Activated CD8-positive, alpha-beta memory T cell treated with anti-CD3 and anti-CD28 coated beads for 48 hours (primary cell): ENCODE measurements at regions not wholly inside any gene's neighbourhood (a gene's known extent, or its start where the extent isn't known, plus 50 kb on each side); places are given as distances from the start of the nearest gene placed in this dataset.
"Not testable (repeated sequence)": the region's sequence is repeated elsewhere in the genome, so short reads cannot be mapped to it uniquely, and the experiment has no call there.

Source experiments
- DNase-seq, 3 experiments: peaks; one replicate each; pipeline ENCODE4 v3.0.0-alpha.2; 2020; ENCODE audit warnings: low read depth in 2 of 3, low spot score in 2 of 3

DNA sequence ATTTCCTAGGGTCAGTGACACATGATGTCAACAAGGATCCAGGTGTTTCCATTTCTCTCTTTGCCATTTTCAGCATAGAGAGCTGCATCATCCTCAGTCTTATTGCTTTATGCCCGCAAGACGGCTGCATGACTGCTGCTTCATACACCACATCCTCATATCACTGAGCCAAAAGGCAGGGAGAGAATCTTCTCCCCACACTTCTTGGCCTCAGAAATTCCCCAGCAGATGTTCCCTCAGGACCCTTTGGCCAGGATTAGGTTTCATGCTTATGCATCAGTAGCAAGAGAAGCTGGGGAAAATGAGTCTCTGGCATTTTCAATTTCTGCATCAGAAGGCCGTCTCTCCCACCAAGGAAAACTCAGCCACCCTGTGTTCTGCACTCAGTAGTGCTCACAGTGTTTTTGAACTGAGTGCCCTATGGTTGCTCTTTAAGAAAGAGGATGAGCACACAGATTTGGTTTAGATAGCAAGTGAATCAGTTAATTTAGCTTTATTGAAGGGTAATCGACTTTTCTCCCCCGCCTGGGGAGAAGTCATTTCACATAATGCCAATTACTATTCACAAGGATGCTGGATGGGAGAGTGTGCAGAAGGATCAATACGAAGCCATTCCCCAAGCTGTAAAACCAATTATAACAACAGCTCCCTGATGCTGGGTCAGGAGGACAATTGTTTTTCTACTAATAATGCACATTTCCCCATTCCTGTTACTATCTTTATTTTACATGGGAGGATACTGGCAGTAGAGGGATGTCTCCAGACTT is 360.2 kb downstream of the HHIPL2 start:
- DNase-seq = no peak

DNA sequence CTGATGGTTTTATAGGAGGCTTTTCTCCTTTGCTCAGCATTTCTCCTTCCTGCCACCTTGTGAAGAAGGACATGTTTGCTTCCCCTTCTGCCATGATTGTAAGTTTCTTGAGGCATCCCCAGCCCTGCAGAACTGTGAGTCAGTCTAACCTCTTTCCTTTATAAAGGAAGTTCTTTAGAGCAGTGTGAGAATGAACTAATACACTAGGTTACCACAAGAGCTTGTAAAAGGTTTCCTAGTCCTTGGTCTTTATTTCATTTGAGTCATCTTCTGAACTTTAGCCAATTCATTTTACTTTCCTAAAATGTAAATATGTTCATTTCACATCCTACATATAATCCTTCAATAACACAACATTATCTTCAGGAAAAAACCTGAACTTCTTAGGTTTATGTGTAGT is 365.3 kb downstream of the HHIPL2 start:
- DNase-seq = no peak

DNA sequence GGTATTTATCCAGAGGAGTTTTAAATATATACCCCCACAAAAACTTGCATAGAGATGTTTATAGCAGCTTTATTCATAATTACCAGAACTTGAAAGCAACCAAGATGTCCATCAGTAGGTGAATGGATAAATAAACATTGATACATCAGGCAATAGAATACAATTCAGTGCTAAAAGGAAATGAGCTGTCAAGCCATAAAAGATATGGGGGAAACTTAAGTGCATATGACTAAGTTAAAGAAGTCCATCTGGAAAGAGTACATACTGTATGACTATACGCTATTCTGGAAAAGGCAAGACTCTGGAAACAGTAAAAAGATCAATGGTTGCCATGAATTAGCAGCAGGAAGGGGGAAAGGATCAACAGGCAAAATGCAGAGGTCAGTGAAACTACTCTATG is 366.7 kb downstream of the HHIPL2 start:
- no peak for DNase-seq

GRCh38 chr1:222177496-222177895 is 370.4 kb downstream of the HHIPL2 start:
- DNase-seq = not testable (repeated sequence)

GRCh38 chr1:222171005-222171404 is 376.9 kb downstream of the HHIPL2 start:
- no peak for DNase-seq

DNA sequence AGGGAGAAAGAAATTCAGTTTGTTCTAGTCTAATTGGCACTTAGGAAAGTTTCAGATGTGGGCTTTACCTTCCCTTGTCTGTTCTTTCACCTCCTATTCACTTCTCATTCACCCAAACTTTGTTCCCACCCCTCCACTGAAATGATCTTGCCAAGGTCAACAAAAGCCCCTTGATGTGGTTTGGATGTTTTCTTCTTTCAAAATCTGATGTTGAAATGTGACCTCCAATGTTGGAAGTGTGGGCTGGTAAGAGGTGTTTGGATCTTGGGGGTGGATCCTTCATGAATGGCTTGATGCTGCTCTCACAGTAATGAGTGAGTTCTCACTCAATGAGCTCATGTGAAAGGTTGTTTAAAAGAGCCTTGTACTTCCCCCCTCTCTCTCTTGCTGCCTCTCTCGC is 379.3 kb downstream of the HHIPL2 start:
- no peak for DNase-seq

GRCh38 chr1:222167896-222168295 is 380.0 kb downstream of the HHIPL2 start:
- DNase-seq = no peak

- DNase-seq = peak in 1 of 3 experiments; percentile 1
Observed at GRCh38 chr1:222167111-222167510, 380.8 kb downstream of the HHIPL2 start.

GRCh38 chr1:222165629-222166028 is 382.3 kb downstream of the HHIPL2 start:
- no peak for DNase-seq

- no peak for DNase-seq
Observed at GRCh38 chr1:222163895-222164294, 384.0 kb downstream of the HHIPL2 start.

DNA sequence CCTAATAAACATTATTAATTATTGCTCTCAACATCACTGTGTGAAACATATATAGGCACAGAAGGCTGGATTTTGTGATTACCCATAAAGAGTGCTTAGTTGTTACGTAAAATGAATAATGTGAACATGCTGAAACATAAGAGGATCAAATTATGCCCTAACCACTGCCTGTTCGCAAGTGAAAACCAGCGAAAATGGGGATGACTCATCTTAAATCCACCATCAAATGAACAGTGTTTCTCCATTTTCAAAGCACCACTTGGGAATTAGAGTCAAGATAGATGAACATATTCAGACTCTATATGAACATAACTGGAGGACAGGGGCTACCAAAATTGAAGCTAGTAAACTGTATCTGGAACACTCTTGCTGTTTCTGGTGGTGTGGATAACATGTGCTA is 386.2 kb downstream of the HHIPL2 start:
- DNase-seq = no peak

GRCh38 chr1:222157612-222158011 is 390.3 kb downstream of the HHIPL2 start:
- no peak for DNase-seq

- DNase-seq = no peak
Observed at GRCh38 chr1:222140206-222140605, 398.3 kb upstream of the DUSP10 start.

GRCh38 chr1:222138095-222138494 is 396.2 kb upstream of the DUSP10 start:
- no peak for DNase-seq

GRCh38 chr1:222136869-222137268 is 395.0 kb upstream of the DUSP10 start:
- DNase-seq = no peak

GRCh38 chr1:222129041-222129440 is 387.2 kb upstream of the DUSP10 start:
- DNase-seq = no peak

GRCh38 chr1:222127526-222128152 is 385.8 kb upstream of the DUSP10 start:
- no peak for DNase-seq

- no peak for DNase-seq
Observed at GRCh38 chr1:222127096-222127495, 385.2 kb upstream of the DUSP10 start.

GRCh38 chr1:222126052-222126451 is 384.2 kb upstream of the DUSP10 start:
- no peak for DNase-seq

DNA sequence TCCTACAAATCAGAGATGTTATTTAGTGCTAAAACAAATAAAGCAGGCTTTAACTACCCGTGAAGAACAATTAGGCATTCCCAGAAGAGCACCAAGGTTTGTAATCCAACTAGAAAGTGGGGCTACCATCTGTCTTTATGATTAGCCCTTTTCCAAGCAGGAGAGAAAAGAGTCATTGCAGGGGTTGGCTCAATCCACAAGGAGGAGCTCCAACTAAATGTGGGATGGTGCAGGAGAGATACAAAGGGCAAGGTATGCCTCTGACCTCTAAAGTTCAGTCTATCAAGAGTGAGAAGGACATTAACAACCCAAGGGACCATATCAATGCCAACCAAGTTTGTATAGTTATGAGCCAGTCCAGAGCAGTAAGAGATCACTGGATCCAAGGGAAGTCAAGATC is 382.7 kb upstream of the DUSP10 start:
- DNase-seq = no peak

- DNase-seq = no peak
Observed at GRCh38 chr1:222123111-222123510, 381.2 kb upstream of the DUSP10 start.

- no peak for DNase-seq
Observed at GRCh38 chr1:222117809-222118208, 375.9 kb upstream of the DUSP10 start.
